Ovary (tissue), 3 donors: ENCODE measurements at regions not wholly inside any gene's neighbourhood (a gene's known extent, or its start where the extent isn't known, plus 50 kb on each side); places are given as distances from the start of the nearest gene placed in this dataset.

Experiments
- EP300 ChIP-seq: sonication (generic); formaldehyde crosslinking; IDR thresholded peaks from one replicate; pipeline ENCODE4 v1.6.1; 2017; ENCODE audit warnings: antibody characterized with exemption
- POLR2A ChIP-seq: fragments of 450-650 bp; IDR thresholded peaks from one replicate; pipeline ENCODE4 v1.6.1; 2017; ENCODE audit warnings: antibody characterized with exemption, mild to moderate bottlenecking, moderate library complexity
- TF ChIP-seq, protein P1 (sequence below), 3 donors: fragments of 450-650 bp in 2 of 3; fragments of 200-600 bp in 1 of 3; IDR thresholded peaks; one replicate each; pipeline versions ENCODE4 v1.5.1 to v1.8.0; 2016 to 2022; ENCODE audit warnings: antibody characterized with exemption in 3 of 3, mild to moderate bottlenecking in 1 of 3
- donor health status: DM: no; HTN: no; CAD: no.

GRCh38 chr2:160694631-160695030, 201.0 kb upstream of the RBMS1 start:
- TF ChIP-seq, protein P1, sequence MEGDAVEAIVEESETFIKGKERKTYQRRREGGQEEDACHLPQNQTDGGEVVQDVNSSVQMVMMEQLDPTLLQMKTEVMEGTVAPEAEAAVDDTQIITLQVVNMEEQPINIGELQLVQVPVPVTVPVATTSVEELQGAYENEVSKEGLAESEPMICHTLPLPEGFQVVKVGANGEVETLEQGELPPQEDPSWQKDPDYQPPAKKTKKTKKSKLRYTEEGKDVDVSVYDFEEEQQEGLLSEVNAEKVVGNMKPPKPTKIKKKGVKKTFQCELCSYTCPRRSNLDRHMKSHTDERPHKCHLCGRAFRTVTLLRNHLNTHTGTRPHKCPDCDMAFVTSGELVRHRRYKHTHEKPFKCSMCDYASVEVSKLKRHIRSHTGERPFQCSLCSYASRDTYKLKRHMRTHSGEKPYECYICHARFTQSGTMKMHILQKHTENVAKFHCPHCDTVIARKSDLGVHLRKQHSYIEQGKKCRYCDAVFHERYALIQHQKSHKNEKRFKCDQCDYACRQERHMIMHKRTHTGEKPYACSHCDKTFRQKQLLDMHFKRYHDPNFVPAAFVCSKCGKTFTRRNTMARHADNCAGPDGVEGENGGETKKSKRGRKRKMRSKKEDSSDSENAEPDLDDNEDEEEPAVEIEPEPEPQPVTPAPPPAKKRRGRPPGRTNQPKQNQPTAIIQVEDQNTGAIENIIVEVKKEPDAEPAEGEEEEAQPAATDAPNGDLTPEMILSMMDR (IDR thresholded peaks at IDR 0.05): no peak
- TF ChIP-seq POLR2A (no peak), EP300 (no peak)
